Thyroid gland (tissue), 4 donors: ENCODE measurements at regions not wholly inside any gene's neighbourhood (a gene's known extent, or its start where the extent isn't known, plus 50 kb on each side); places are given as distances from the start of the nearest gene placed in this dataset.

Experiments
- POLR2A ChIP-seq, 2 donors: fragments of 450-650 bp; IDR thresholded peaks; one replicate each; pipeline ENCODE4 v1.6.1; 2017; ENCODE audit warnings: antibody characterized with exemption in 2 of 2, mild to moderate bottlenecking in 2 of 2, moderate library complexity in 1 of 2
- TF ChIP-seq, protein P1 (sequence below), 6 experiments: fragments of 200-600 bp in 3 of 6; fragments of 450-650 bp in 3 of 6; sonication (generic) in 3 of 6; IDR thresholded peaks; one replicate each; pipeline ENCODE4 v1.5.1; 2016 to 2019; ENCODE audit warnings: antibody characterized with exemption in 6 of 6, mild to moderate bottlenecking in 2 of 6, inconsistent platforms in 1 of 6, moderate library complexity in 1 of 6

- TF ChIP-seq, protein P1, sequence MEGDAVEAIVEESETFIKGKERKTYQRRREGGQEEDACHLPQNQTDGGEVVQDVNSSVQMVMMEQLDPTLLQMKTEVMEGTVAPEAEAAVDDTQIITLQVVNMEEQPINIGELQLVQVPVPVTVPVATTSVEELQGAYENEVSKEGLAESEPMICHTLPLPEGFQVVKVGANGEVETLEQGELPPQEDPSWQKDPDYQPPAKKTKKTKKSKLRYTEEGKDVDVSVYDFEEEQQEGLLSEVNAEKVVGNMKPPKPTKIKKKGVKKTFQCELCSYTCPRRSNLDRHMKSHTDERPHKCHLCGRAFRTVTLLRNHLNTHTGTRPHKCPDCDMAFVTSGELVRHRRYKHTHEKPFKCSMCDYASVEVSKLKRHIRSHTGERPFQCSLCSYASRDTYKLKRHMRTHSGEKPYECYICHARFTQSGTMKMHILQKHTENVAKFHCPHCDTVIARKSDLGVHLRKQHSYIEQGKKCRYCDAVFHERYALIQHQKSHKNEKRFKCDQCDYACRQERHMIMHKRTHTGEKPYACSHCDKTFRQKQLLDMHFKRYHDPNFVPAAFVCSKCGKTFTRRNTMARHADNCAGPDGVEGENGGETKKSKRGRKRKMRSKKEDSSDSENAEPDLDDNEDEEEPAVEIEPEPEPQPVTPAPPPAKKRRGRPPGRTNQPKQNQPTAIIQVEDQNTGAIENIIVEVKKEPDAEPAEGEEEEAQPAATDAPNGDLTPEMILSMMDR (IDR thresholded peaks at IDR 0.05): no peak
- TF ChIP-seq POLR2A (IDR thresholded peaks at IDR 0.05): no peak
These were observed 194.8 kb upstream of the RGMA start for GRCh38 chr15:93283854-93284253.
